ENCODE measurements at regions not wholly inside any gene's neighbourhood (a gene's known extent, or its start where the extent isn't known, plus 50 kb on each side); places are given as distances from the start of the nearest gene placed in this dataset.

- no peaks in the 10 kb centered on the region for H3K36me3 ChIP-seq
- TF ChIP-seq CTCF (IDR thresholded peaks at IDR 0.05) = no peak
- no peaks in the 10 kb centered on the region for H3K27me3 ChIP-seq
- no peaks in the 10 kb centered on the region for H3K9me3 ChIP-seq
- no peaks in the 10 kb centered on the region for H3K4me1 ChIP-seq
- intact Hi-C loops (cut with DNase I; ENCODE audit: low total_unique reads) = loop anchor here (10.0 kb wide), 1 partner anchor 206 kb away; the partner anchor contains the start of gene RXFP2
- H3K4me3 ChIP-seq = no peak overlapping the region
- no peak overlapping the region for H3K27ac ChIP-seq
- no peak for DNase-seq
Measured at GRCh38 chr13:31528758-31529157, 210.6 kb upstream of the RXFP2 start.

- Histone ChIP-seq H3K9me3 (no peaks in the 10 kb centered on the region), H3K4me3 (no peak overlapping the region), H3K27ac (no peak overlapping the region), H3K4me1 (no peaks in the 10 kb centered on the region), H3K27me3 (no peaks in the 10 kb centered on the region), H3K36me3 (no peaks in the 10 kb centered on the region)
- DNase-seq = no peak
- no peak for TF ChIP-seq CTCF (IDR thresholded peaks at IDR 0.05)
- intact Hi-C loops (cut with DNase I; ENCODE audit: low total_unique reads) = no loop called here
Measured at GRCh38 chr13:31530922-31531321, 208.4 kb upstream of the RXFP2 start.

- intact Hi-C loops (cut with DNase I; ENCODE audit: low total_unique reads) = loop anchor here (5.0 kb wide), 1 partner anchor 260 kb away; no protein-coding TSS in a partner anchor
- TF ChIP-seq CTCF (IDR thresholded peaks at IDR 0.05) = no peak
- Histone ChIP-seq H3K4me3 (no peak overlapping the region), H3K9me3 (no peaks in the 10 kb centered on the region), H3K4me1 (no peaks in the 10 kb centered on the region), H3K27ac (no peak overlapping the region), H3K36me3 (no peaks in the 10 kb centered on the region), H3K27me3 (no peaks in the 10 kb centered on the region)
- DNase-seq = no peak
Measured at GRCh38 chr13:31537052-31537451, 202.3 kb upstream of the RXFP2 start.

- no peaks in the 10 kb centered on the region for H3K36me3 ChIP-seq
- H3K27ac ChIP-seq = no peak overlapping the region
- H3K9me3 ChIP-seq = no peaks in the 10 kb centered on the region
- no peak overlapping the region for H3K4me3 ChIP-seq
- peak in 1 of 2 donors; percentile 23 for DNase-seq
- no peaks in the 10 kb centered on the region for H3K27me3 ChIP-seq
- peak; percentile 54 to 65 for TF ChIP-seq CTCF (IDR thresholded peaks at IDR 0.05)
- H3K4me1 ChIP-seq = no peaks in the 10 kb centered on the region
- intact Hi-C loops (cut with DNase I; ENCODE audit: low total_unique reads) = loop anchor here (5.0 kb wide), 1 partner anchor 259 kb away; no protein-coding TSS in a partner anchor
Measured at GRCh38 chr13:31538067-31539042, 201.0 kb upstream of the RXFP2 start.

GRCh38 chr13:31540281-31540680 lies 199.0 kb upstream of the RXFP2 start:
- TF ChIP-seq CTCF (IDR thresholded peaks at IDR 0.05) = no peak
- intact Hi-C loops (cut with DNase I; ENCODE audit: low total_unique reads) = no loop called here
- Histone ChIP-seq H3K27me3 (no peaks in the 10 kb centered on the region), H3K4me3 (no peak overlapping the region), H3K4me1 (no peaks in the 10 kb centered on the region), H3K9me3 (no peaks in the 10 kb centered on the region), H3K27ac (no peak overlapping the region), H3K36me3 (no peaks in the 10 kb centered on the region)
- no peak for DNase-seq
